ENCODE measurements at regions not wholly inside any gene's neighbourhood (a gene's known extent, or its start where the extent isn't known, plus 50 kb on each side); places are given as distances from the start of the nearest gene placed in this dataset.

DNA sequence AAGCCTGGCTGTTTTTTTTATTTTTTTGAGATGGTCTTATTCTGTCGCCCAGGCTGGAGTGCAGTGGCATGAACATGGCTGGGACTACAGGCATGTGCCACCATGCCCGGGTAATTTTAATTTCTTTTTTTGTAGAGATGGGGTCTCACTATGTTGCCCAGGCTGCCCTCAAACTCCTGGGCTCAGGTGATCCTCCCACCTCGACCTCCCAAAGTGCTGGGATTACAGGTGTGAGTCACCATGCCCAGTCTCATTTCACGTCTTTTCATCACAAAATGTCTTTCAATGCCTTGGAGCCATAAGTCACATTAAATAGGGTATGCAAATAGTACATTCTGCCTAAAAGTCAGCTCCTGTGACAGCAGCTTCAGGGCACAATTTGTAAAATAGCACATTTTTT is 52.8 kb downstream of the SOX2 start:
- DNase-seq = no peak

DNA sequence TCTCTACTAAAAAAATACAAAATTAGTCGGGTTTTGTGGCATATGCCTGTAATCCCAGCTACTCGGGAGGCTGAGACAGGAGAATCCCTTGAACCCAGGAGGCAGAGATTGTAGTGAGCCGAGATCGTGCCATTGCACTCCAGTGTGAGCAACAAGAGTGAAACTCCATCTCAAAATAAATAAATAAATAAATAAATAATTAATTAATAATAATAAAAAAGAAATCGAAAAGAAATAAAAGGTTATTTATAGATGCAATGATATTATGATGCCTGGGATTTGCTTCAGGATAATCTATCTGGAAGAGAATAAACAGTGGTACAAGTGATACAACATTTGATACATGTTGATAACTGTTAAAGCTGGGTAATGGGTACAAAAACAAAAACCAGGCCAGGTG is 58.6 kb downstream of the SOX2 start:
- DNase-seq = no peak

- DNase-seq = no peak
Measured at GRCh38 chr3:181771120-181771519, 59.4 kb downstream of the SOX2 start.

GRCh38 chr3:181772166-181772565 is 60.4 kb downstream of the SOX2 start:
- DNase-seq = no peak

DNA sequence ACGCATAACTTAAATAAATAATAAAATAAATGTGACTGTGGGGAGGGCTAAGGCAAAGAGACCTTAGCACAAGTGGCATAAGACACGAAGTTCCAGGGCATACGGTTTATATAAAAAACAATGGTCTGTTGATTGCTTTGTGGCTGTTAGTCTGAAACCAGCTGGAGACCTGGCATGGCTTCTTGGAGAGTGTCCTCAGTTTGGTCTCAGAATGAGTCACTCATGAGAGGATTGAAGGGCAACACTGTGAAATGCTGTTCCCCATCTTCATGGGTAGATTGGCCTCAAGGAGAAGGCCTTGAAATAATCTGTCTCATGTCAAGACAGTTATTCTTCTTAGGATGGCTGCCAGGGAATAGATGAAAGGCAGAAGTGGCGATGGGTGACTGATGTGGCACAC is 62.2 kb downstream of the SOX2 start:
- no peak for DNase-seq

- DNase-seq = no peak
Measured at GRCh38 chr3:181782306-181782954, 70.7 kb downstream of the SOX2 start.

DNA sequence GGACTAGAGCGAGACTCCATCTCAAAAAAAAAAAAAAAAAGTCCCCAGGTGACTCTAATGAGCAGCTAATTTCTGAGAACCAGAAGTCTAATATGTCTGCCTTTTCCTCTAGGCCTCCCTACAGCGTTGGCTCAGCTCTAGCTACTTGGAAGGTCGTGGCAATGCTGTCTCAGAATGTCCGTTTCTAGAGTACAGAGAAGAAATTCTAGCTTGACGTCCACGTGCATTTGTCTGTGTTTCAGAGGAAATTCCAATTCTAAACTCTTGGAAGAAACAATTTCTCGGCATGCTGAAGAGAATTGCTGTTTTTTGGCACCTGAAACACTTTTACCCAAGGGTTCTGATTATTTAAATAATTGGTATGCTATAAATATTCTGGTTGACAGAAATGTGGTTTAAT is 78.8 kb downstream of the SOX2 start:
- no peak for DNase-seq

DNA sequence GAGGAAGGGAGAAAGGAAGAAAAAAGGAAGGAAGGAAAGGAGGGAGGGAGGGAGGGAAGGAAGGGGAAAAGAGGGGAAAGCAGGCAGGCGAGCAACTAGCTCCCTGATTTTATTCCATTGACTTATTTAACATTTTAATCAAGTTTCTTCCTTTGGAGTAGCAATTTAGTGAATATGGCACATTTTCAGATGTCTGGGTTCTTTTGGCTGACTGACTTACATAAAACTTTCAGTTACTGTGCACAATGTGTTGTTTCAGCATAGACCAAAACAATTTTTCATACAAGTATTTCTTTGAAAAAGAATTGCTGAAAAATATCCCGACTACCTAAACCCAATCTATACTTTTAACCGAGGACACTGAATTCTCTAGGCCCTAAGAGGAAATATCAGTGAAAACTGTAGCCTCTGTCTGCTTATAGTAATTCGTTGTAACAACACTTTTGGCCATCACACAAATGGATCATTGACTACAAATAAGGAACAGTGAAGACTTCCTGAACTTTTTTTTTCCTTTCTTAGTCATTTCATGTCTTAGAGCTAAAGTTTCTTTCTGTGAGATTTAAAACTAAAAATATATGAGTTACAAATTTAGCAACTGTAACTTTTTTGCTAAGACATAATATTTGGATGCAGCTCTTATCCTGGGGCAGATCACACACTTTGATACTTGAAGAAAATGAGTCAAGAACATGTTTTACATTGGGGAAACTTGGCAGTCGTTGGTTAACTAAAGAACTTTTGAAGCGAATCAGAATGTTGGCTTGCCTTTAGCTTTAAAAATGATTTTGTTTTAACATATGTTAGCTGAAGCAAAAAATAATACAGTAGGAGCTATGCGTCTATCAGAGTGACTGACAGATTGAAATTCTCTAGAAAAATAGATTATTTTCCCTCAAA is 79.6 kb downstream of the SOX2 start:
- DNase-seq = no peak

DNA sequence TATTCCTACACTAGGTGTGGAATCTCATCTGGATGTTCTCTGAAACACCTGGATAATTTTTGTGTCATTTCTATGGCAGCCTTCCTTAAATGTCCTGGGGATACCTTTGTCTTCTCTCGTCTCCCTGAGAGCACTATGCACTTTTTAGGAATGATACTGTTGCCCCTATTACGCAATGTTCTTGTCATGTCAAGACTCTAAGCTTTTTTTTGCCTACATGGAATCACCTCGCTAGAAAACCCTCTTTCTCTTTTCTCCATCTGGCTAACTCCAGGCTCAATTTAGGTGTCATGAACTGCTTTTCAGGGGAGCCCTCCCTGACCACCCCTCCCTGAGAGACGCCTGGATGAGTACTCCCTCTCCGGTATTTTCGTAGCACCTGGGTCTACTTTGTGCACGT is 81.3 kb downstream of the SOX2 start:
- DNase-seq = no peak

GRCh38 chr3:181794011-181794790 is 82.5 kb downstream of the SOX2 start:
- DNase-seq = no peak

GRCh38 chr3:181796641-181797040 is 84.9 kb downstream of the SOX2 start:
- no peak for DNase-seq

GRCh38 chr3:181797431-181797830 is 85.7 kb downstream of the SOX2 start:
- DNase-seq = no peak

DNA sequence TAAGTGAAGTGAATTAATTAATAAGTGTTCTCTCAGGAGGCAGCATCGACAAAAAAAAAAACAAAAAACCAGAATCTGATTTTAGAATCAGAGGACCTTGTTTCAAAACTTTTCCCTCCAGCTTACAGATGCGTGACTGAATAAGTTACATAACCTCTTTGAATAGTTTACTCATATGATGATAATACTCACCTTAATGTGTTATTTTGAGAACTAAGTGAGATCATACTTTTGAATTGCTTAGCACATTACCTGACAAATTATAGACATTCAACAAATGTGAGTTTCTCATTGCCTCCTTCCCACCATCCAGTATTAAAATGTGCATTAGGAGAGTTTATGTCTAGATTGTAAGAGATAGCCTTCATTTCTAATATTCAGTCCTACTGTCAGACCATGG is 94.0 kb downstream of the SOX2 start:
- no peak for DNase-seq

- DNase-seq = no peak
Measured at GRCh38 chr3:181808053-181808452, 96.3 kb downstream of the SOX2 start.

- no peak for DNase-seq
Measured at GRCh38 chr3:181823716-181824115, 112.0 kb downstream of the SOX2 start.

GRCh38 chr3:181824961-181825360 is 113.2 kb downstream of the SOX2 start:
- no peak for DNase-seq

DNA sequence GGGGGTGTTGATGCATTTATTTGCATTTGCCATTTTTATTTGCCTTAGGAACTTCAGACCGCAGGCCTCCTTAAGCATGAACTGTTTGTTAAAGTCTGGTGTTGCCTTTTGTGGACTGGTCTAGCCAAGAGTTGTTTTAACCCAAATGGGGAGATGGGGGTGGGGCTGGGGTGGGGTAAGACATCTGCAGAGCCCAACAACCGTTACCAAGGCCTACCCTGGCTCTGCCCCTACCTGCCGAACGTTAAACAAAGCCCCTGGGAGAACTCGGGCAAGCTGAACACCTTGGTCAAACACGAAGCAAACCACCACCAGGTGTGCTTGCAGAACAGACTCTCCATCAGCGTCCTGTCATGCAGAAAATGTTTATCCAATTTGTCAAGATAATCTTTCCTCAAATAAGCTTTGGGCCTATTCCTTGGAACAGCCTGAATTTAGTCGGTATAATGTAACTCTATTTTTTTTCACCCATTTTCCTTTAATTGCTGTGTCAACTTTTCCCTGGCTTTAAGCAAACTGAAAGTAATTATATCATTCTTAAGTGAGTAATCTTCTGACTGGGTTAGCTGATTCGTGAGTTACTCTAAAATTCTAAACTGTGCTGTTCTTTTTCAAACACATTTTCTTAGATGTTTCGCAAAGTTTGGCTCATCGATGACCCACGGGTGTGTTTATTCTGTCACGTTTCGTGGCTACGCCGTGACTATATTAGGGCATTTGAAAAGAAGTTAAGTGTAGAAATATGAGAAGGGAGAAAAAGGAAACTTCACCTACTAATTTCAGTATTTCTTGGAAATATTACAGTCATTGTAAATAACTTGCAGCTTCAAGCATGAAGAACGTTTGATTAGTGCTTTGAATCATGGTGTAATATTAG is 127.6 kb downstream of the SOX2 start:
- no peak for DNase-seq

DNA sequence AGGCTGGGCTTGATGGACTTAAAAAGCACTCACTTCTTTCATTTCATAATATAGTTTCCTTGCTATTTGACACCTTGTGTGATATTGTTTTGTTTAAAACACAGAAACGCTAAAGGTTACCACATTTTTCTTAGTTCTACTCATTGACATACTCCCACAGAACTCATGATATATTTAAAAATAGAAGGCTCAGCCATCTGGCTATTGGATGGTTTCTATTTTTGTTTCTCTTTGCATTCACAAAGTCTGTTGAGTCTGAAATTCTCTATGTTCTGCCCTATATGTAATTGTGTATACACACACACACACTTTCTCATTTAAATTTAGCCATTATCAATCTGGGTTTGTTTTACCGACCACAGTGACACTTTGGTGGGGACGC is 128.2 kb downstream of the SOX2 start:
- DNase-seq = no peak

DNA sequence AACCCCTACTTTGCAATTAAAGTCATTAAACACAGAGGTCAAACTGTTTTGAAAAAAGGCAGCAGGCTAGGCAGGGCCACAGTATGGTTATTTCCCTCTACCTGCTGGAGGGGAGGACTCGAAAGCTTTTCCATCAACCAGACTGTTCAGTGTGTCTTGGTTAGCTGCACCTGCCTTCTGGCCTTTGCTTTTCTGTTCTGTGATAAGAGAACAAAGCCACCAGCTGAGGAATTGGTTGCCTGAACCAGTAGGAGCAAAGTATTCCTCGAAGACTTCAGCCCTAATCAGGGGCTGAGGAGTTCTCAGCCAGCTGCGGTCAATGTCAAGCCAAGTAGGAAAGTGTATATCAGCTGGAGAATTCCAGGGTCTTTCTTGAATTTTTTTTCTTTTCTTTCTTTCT is 132.5 kb downstream of the SOX2 start:
- DNase-seq = no peak

- DNase-seq = no peak
Measured at GRCh38 chr3:181847276-181847675, 135.6 kb downstream of the SOX2 start.

DNA sequence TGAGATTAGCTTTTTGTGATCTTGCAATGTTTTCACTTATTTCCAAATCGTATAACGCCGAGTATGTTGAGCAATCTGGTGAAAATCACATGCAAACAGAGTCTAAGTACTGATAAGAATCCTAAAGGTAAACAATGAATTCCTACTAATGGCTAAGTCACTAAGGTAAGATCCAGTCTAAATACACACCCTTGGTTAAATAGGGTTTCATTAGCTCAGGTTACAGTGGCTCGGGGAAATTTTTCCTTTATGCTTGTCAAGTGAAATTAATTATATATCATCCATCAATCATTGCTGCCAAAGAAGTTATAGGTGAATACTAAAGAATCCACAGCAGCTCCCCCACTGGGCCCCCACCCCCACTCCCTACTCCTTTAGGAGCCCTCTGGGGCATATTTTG is 139.3 kb downstream of the SOX2 start:
- no peak for DNase-seq

- no peak for DNase-seq
Measured at GRCh38 chr3:181855825-181856224, 144.1 kb downstream of the SOX2 start.

DNA sequence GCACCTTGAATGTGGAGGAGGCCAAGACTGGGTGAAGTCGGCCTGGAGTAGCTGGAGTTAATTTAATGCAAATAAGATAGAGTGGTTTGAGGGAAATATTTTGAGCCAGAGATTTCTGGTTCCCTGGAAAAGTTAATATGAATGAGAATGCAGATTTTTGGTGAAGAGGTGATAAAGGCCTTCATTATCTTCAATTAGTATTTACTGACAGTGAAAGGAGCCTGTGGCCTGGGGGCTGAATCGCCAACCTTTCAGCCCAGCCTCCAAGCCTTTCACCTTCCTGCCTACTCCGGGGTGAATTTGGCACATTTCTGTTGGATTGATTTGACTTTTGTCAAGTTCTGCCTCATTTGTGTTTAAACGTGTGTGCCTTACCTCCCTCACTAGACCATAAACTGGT is 147.8 kb downstream of the SOX2 start:
- no peak for DNase-seq
